Kidney (tissue), 13 donors: ENCODE measurements at regions not wholly inside any gene's neighbourhood (a gene's known extent, or its start where the extent isn't known, plus 50 kb on each side); places are given as distances from the start of the nearest gene placed in this dataset.

Source experiments
- DNase-seq, 5 donors: peaks; one replicate each; pipeline ENCODE4 v3.0.0-alpha.2; 2013 to 2020
- FAIRE-seq: peaks from 2 replicates; lab custom pipeline; 2012; peaks lifted over from hg19 to GRCh38; lab: Jason Lieb, UNC
- H3K27ac ChIP-seq, 2 donors: one replicate each; pipeline ENCODE4 v1.7.0; 2013; ENCODE audit warnings: low read depth in 2 of 2, low read length in 2 of 2, inconsistent platforms in 1 of 2
- H3K27me3 ChIP-seq: one replicate; pipeline ENCODE4 v1.7.1; 2013; ENCODE audit warnings: low read length, inconsistent platforms; ENCODE audit not compliant: control insufficient read depth, insufficient read depth
- H3K36me3 ChIP-seq, 3 donors: one replicate each; pipeline versions ENCODE4 v1.7.0 to v1.7.1; 2013; ENCODE audit warnings: low read length in 3 of 3, control low read depth in 1 of 3, inconsistent platforms in 1 of 3; ENCODE audit not compliant: insufficient read depth in 3 of 3, control insufficient read depth in 2 of 3
- H3K4me1 ChIP-seq, 3 donors: one replicate each; pipeline versions ENCODE4 v1.7.0 to v1.7.1; 2013; ENCODE audit warnings: low read length in 3 of 3, inconsistent platforms in 1 of 3, low read depth in 1 of 3; ENCODE audit not compliant: control insufficient read depth in 2 of 3, insufficient read depth in 2 of 3
- H3K4me3 ChIP-seq, 3 donors: one replicate each; pipeline versions ENCODE4 v1.7.0 to v1.8.1; 2013; ENCODE audit warnings: low read length in 3 of 3, control low read depth in 1 of 3, inconsistent platforms in 1 of 3
- H3K9ac ChIP-seq, 3 donors: one replicate each; pipeline versions ENCODE4 v1.7.0 to v1.7.1; 2013; ENCODE audit warnings: low read length in 3 of 3, control low read depth in 1 of 3, inconsistent platforms in 1 of 3
- H3K9me3 ChIP-seq, 3 donors: one replicate each; pipeline versions ENCODE4 v1.7.0 to v1.7.1; 2013; ENCODE audit warnings: low read length in 3 of 3, control low read depth in 1 of 3, inconsistent platforms in 1 of 3; ENCODE audit not compliant: control insufficient read depth in 2 of 3, insufficient read depth in 1 of 3
- intact Hi-C: fragments of 100-400 bp; cut with DNase I; formaldehyde crosslinking; loops from one replicate; pipeline ENCODE4 v1.11.1; 2022
- TF ChIP-seq, protein P1 (sequence below): IDR thresholded peaks from 3 replicates; pipeline ENCODE4 v1.5.1; 2012; ENCODE audit warnings: mild to moderate bottlenecking, moderate library complexity, borderline replicate concordance; ENCODE audit not compliant: insufficient read depth; ENCODE audit errors: extremely low read depth
- donor health status: control.
- donor health status: control.
- donor health status: control.
- donor health status: control.
- donor health status: control.
- donor health status: DM: yes; HTN: yes; CAD: no.
- donor health status: Normal renal cell carcinoma (clear cell type).

GRCh38 chr2:234577191-234577590 is 80.3 kb upstream of the ARL4C start:
- H3K9ac ChIP-seq, result no peak overlapping the region
- FAIRE-seq, result no peak
- H3K27me3 ChIP-seq, result no peaks in the 10 kb centered on the region
- DNase-seq, result no peak
- no peak overlapping the region for H3K4me3 ChIP-seq
- no peaks in the 10 kb centered on the region for H3K36me3 ChIP-seq
- peaks cover 0 to 2% (median 0%) of the 10 kb centered on the region in 3 donors for H3K9me3 ChIP-seq
- intact Hi-C loops, result no loop called here
- TF ChIP-seq, protein P1, sequence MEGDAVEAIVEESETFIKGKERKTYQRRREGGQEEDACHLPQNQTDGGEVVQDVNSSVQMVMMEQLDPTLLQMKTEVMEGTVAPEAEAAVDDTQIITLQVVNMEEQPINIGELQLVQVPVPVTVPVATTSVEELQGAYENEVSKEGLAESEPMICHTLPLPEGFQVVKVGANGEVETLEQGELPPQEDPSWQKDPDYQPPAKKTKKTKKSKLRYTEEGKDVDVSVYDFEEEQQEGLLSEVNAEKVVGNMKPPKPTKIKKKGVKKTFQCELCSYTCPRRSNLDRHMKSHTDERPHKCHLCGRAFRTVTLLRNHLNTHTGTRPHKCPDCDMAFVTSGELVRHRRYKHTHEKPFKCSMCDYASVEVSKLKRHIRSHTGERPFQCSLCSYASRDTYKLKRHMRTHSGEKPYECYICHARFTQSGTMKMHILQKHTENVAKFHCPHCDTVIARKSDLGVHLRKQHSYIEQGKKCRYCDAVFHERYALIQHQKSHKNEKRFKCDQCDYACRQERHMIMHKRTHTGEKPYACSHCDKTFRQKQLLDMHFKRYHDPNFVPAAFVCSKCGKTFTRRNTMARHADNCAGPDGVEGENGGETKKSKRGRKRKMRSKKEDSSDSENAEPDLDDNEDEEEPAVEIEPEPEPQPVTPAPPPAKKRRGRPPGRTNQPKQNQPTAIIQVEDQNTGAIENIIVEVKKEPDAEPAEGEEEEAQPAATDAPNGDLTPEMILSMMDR, result no peak
- no peak overlapping the region for H3K27ac ChIP-seq
- no peaks in the 10 kb centered on the region for H3K4me1 ChIP-seq

DNA sequence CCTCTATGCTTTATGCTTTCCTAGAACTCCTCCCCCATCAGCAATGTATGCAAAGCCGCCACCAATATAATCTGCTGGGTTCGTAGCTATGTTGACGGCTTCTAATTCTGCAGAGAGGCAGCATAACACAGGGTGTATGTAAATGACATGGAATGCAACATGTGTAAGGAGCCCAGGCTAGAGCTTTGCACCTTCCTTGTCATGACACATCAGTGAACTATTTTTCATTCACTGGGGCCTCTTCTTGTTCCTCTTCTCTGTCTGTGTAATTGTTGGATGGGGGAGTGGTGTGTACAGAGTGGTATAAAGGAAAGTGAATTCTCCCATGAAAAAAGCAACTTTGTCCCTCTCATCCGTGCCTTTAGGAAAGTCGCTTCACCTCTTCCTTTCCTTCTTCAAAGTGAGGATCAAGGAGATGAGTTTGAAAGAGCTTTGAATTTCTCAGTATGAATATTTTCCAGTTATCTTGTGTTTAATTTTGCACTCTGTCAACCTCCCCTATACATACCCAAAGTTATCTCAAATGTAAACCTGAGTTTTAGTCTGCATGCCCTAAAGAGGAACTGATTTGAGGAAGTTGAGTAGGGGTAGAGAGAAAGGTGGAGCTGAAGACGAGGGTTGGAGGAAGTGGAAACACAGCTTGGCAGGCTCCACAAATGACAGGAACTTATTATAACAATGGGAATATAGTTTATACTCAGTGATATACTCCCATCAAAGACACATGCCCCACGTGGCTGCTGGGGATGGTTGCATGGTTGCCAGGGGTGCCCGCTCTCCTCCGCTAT is 74.9 kb upstream of the ARL4C start:
- FAIRE-seq, result no peak
- no peaks in the 10 kb centered on the region for H3K9me3 ChIP-seq
- H3K27ac ChIP-seq, result no peak overlapping the region
- H3K4me3 ChIP-seq, result no peak overlapping the region
- H3K4me1 ChIP-seq, result no peaks in the 10 kb centered on the region
- no peaks in the 10 kb centered on the region for H3K36me3 ChIP-seq
- no peak overlapping the region for H3K9ac ChIP-seq
- TF ChIP-seq, protein P1, result no peak
- intact Hi-C loops, result no loop called here
- H3K27me3 ChIP-seq, result no peaks in the 10 kb centered on the region
- DNase-seq, result no peak

- intact Hi-C loops, result no loop called here
- no peak for FAIRE-seq
- no peaks in the 10 kb centered on the region for H3K4me1 ChIP-seq
Observed at GRCh38 chr2:234570476-234570875, 73.6 kb upstream of the ARL4C start.

More at GRCh38 chr2:234570476-234570875, 73.6 kb upstream of the ARL4C start:
- TF ChIP-seq, protein P1, result no peak
- no peak for DNase-seq
- H3K4me3 ChIP-seq, result no peak overlapping the region
- no peaks in the 10 kb centered on the region for H3K36me3 ChIP-seq
- H3K9me3 ChIP-seq, result no peaks in the 10 kb centered on the region
- H3K27ac ChIP-seq, result no peak overlapping the region
- H3K27me3 ChIP-seq, result no peaks in the 10 kb centered on the region
- no peak overlapping the region for H3K9ac ChIP-seq
